NCI-H446 (cell line): ENCODE measurements at regions not wholly inside any gene's neighbourhood (a gene's known extent, or its start where the extent isn't known, plus 50 kb on each side); places are given as distances from the start of the nearest gene placed in this dataset.

Experiments
- DNase-seq, 2 experiments: peaks; one replicate each; lab custom pipeline; 2025; lab: John Stamatoyannopoulos, UW

GRCh38 chr7:42756841-42757240 is 155.0 kb downstream of the C7orf25 start:
- DNase-seq: no peak

GRCh38 chr7:42753811-42754363 is 158.0 kb downstream of the C7orf25 start:
- DNase-seq: no peak

- DNase-seq: no peak
Observed at GRCh38 chr7:42753367-42753766, 158.5 kb downstream of the C7orf25 start.

GRCh38 chr7:42750172-42750571 is 161.7 kb downstream of the C7orf25 start:
- no peak for DNase-seq

DNA sequence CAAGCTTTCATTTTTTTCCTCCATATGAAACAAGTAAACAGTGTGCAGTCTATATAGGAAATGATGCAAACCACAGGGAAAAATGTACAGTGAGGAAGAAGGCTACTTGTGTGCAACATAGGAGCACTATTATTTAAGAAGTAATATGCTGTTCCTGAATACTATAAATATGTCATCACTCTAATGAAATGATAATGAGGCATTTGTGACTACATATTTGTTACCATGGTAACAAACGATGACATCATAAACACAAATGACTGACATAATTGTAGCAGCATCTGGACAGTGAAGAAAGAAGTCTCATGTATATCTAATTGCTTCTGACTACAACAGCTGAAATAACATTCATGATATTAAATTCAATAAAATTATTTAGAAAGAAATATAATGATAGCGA is 164.8 kb downstream of the C7orf25 start:
- DNase-seq: no peak

GRCh38 chr7:42746214-42746613 is 165.7 kb downstream of the C7orf25 start:
- no peak for DNase-seq

- peak in 1 of 2 experiments; percentile 23 for DNase-seq
Observed at GRCh38 chr7:42745357-42746059, 166.4 kb downstream of the C7orf25 start.

DNA sequence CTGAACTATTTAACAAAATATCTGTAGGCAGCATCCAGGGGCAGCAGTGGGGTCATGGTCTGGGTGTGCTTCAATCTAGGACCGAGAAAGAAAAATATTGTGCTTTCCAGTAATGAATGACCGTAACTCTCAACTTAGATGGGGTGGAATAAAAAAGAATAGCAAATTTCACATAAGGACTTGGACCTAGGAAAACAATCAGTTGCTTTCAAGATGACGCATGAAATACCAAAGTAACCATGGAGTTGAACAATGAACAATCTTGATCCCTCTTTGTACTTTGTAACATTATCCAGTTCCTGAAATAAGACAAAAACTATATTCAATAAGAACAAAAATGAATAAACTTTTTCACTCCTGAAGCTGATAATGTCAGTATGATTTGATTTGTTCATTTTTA is 167.1 kb downstream of the C7orf25 start:
- DNase-seq: no peak

DNA sequence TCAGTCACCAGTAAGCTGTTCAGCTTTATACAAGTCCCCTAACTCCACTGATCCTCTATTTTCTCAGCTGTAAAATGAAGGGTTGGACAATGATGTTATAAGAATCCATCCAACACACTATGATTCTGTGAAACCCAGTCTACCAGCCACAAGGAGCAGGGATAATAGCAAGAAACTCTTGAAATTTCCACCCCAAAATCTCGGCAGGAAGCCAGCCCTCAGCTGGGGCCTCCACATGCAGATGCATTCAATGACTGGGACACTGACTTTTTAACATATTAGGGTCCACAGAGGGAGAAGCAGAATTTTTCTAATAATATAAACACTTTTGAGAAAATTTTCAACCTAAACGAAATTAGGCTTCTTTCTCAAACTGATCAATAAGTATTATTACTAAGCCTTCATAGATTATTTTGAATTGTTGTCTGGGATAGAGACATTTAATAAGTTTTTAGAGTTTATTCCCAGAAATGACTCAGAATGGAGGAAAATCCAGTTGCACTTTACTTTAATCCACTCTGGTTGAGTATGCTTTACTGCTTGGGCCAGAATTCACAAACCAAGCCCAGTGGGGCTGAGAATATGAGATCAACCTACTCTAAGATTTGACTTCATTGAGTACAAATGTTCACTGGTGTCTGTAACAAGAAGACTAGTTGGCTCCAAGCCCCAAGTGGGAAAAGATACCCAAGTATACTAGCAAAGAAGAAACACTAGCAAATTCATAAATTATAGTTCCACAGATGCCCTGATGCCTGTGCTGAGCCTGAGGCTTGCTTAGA is 168.6 kb downstream of the C7orf25 start:
- DNase-seq: no peak

GRCh38 chr7:42742318-42742717 is 169.6 kb downstream of the C7orf25 start:
- DNase-seq: no peak

GRCh38 chr7:42740408-42740807 is 171.5 kb downstream of the C7orf25 start:
- DNase-seq: no peak

DNA sequence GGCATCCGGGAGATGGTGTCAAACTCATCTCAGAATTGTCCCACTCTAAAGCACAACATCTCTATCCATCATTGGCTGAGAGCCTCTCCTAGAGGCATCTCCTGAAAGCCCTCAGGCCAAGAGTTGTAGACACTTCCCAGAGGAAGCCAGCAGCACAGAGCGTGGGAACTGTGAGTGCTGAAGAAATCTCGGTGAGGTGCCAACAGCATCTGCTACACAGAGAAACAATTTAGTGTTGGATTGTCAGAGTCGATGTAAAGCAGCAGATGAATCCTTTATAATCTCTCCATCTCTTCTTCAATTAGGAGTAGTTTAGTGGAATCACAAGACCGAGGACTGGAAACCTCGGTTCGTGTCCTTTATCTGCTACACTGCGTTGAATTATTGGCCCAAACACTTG is 172.2 kb downstream of the C7orf25 start:
- DNase-seq: no peak

DNA sequence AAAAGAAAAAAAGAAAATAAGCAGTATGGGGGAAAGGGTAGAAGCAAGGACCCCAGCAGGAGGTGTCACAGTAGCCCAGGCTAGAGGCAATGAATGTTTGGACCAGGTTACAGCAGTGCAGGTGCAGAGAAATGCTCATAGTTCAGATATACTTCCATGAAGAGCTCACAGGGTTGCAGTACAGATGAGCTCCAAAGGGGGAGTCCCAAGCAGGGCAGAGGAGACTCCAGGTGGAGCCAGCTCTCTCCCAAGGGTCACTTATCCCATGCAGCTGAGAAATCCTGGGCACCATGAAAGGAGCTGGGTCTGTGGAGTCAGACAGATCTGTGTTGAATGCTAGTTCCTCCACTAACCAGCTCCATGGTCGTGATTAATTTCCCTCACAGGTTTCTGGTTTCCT is 174.9 kb downstream of the C7orf25 start:
- no peak for DNase-seq

DNA sequence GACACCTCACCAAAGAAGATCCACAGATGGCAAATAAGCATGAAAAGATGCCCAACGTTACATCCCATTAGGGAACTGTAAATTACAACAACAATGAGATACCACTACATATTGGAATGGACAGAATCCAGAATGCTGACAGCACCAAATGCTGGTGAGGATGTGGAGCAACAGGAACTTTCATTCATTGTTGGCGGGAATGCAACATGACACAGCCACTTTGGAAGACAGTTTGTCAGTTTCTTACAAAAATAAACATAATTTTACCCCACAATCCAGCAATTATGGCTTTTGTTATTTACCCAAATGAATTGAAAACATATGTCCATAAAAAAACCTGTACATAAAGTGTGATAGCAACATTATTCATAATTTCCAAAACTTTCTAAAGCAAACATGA is 176.8 kb downstream of the C7orf25 start:
- DNase-seq: no peak

GRCh38 chr7:42734568-42734967 is 177.3 kb downstream of the C7orf25 start:
- DNase-seq: no peak

- no peak for DNase-seq
Observed at GRCh38 chr7:42733040-42733439, 178.8 kb downstream of the C7orf25 start.

GRCh38 chr7:42730586-42730985 is 181.3 kb downstream of the C7orf25 start:
- no peak for DNase-seq

DNA sequence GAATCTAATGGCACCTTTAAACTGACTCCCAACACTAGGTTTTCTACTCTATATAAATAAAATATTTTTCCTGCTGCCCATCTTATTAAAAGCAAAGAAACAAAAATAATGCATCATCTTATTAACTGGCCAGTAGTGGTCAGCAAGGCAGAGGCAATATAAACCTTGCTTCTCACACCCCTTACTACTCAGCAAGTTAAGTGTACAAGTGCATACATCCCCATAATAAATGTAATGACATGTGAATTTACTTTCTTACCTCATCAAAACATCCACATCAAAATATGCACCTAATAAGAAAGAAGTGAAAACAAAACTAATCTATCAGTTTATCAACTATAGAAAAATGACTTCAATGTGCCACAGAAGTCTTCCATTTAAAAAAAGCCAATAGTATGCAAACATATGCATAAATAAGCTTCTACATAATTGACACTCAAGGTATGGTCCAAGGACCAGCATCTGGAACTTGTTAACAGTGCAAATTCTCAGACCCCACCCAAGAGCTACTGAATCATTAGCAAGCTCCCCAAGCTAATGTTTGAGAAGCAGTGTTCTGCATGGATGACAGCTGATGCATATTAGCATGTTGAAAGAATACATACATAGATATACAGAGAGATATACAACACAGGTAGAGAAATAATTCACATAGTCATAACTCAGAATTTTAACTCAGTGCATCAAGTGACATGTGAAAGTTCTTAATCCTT is 182.7 kb downstream of the C7orf25 start:
- no peak for DNase-seq

- DNase-seq: no peak
Observed at GRCh38 chr7:42727451-42727850, 184.4 kb downstream of the C7orf25 start.

- DNase-seq: no peak
Observed at GRCh38 chr7:42726066-42726785, 185.6 kb downstream of the C7orf25 start.

DNA sequence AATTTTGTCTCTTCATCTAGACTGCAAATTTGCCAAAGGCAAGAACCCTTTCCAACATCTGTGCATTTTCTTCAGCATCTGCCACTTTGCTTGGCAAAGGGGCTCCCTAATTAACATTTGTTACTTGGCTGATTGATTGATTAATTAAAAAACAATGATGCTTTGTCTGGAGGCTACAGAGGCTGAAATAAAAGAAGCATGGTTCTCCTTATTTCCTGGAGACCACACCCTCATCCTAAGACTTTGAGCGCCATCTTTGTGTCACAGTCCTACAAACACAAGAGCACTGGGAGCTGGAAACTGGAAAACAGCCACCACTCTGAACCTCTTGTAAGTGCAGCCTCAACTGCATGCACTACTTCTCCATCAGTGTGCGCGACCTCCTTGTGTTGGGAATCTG is 189.2 kb downstream of the C7orf25 start:
- DNase-seq: no peak

- no peak for DNase-seq
Observed at GRCh38 chr7:42722198-42722597, 189.7 kb downstream of the C7orf25 start.
